GM12878 (cell line): ENCODE measurements at regions not wholly inside any gene's neighbourhood (a gene's known extent, or its start where the extent isn't known, plus 50 kb on each side); places are given as distances from the start of the nearest gene placed in this dataset.
A peak's percentile ranks its signal among the peaks of the same experiment; 100 is the strongest.

ENCODE experiments used
- ATF2 ChIP-seq: IDR thresholded peaks from 2 replicates; pipeline ENCODE4 v1.6.1; 2012; ENCODE audit warnings: low read length, inconsistent platforms
- BCL3 ChIP-seq: IDR thresholded peaks from 2 replicates; pipeline ENCODE4 v1.6.1; 2011; ENCODE audit warnings: borderline replicate concordance, low read depth, mild to moderate bottlenecking, moderate library complexity, low read length; ENCODE audit not compliant: insufficient read depth, poor library complexity, severe bottlenecking
- CEBPB ChIP-seq, 2 experiments: fragments of 150-350 bp in 1 of 2; IDR thresholded peaks; 2 replicates each; pipeline ENCODE4 v1.6.1; 2012 to 2014; ENCODE audit warnings: low read depth in 2 of 2, low read length in 2 of 2, borderline replicate concordance in 1 of 2, inconsistent platforms in 1 of 2
- CREB1 ChIP-seq: IDR thresholded peaks from 2 replicates; pipeline ENCODE4 v1.6.1; 2012; ENCODE audit warnings: low read depth, mild to moderate bottlenecking, inconsistent platforms
- CREM ChIP-seq: IDR thresholded peaks from 2 replicates; pipeline ENCODE4 v1.6.1; 2014; ENCODE audit warnings: antibody characterized with exemption, low read depth
- CUX1 ChIP-seq: IDR thresholded peaks from 2 replicates; pipeline ENCODE4 v1.6.1; 2012; ENCODE audit warnings: improper control_type of control experiment, low read depth, low read length; ENCODE audit not compliant: insufficient replicate concordance
- EED ChIP-seq: sonication (generic); IDR thresholded peaks from 2 replicates; pipeline ENCODE4 v1.6.1; 2016; ENCODE audit warnings: antibody characterized with exemption, low read depth
- EGR1 ChIP-seq, 2 experiments: IDR thresholded peaks; 1 replicate in 1 of 2; 2 replicates in 1 of 2; pipeline ENCODE4 v1.6.1; 2011 to 2012; ENCODE audit warnings: low read depth in 2 of 2, low read length in 2 of 2, borderline replicate concordance in 1 of 2, mild to moderate bottlenecking in 1 of 2, moderate library complexity in 1 of 2
- IKZF2 ChIP-seq, 2 experiments: fragments of 450-650 bp; IDR thresholded peaks; 2 replicates each; pipeline ENCODE4 v1.6.1; 2017; ENCODE audit warnings: mild to moderate bottlenecking in 2 of 2, moderate library complexity in 2 of 2
- KDM1A ChIP-seq: fragments of 200-600 bp; sonication (generic); IDR thresholded peaks from 2 replicates; pipeline ENCODE4 v1.6.1; 2016; ENCODE audit warnings: borderline replicate concordance
- MTA2 ChIP-seq: fragments of 450-650 bp; IDR thresholded peaks from 2 replicates; pipeline ENCODE4 v1.6.1; 2016; ENCODE audit warnings: low read depth, mild to moderate bottlenecking, moderate library complexity
- MXI1 ChIP-seq: fragments of 150-350 bp; IDR thresholded peaks from 2 replicates; pipeline ENCODE4 v1.6.1; 2011; ENCODE audit warnings: low read depth, mild to moderate bottlenecking, inconsistent platforms, low read length, improper control_type of control experiment
- NFYB ChIP-seq: IDR thresholded peaks from 2 replicates; pipeline ENCODE4 v1.6.1; 2011; ENCODE audit warnings: low read depth, mild to moderate bottlenecking, low read length, improper control_type of control experiment, moderate library complexity; ENCODE audit not compliant: insufficient read depth
- RCOR1 ChIP-seq: conservative IDR thresholded peaks from 2 replicates; pipeline ENCODE4 v1.6.1; 2012; ENCODE audit warnings: low read depth, low read length, improper control_type of control experiment
- RELB ChIP-seq: fragments of 450-650 bp; IDR thresholded peaks from 2 replicates; pipeline ENCODE4 v1.6.1; 2017; ENCODE audit warnings: low read depth, mild to moderate bottlenecking, moderate library complexity
- RUNX3 ChIP-seq: IDR thresholded peaks from 2 replicates; pipeline ENCODE4 v1.6.1; 2012; ENCODE audit warnings: low read length, inconsistent platforms
- SKIL ChIP-seq: fragments of 450-650 bp; IDR thresholded peaks from 2 replicates; pipeline ENCODE4 v1.6.1; 2017; ENCODE audit warnings: mild to moderate bottlenecking, low read depth, inconsistent platforms; ENCODE audit not compliant: poor library complexity, severe bottlenecking

GRCh38 chr7:125568799-125569198 lies 639.2 kb upstream of the POT1 start (continued):
- 0 out of 2 replicates have a peak, but pooled peaks have one; percentile 34 for TF ChIP-seq RELB
- no peak for TF ChIP-seq MXI1
- TF ChIP-seq NFYB, result 0 out of 2 replicates have a peak, but pooled peaks have one; percentile 14
- no peak for TF ChIP-seq CUX1
- no peak for TF ChIP-seq CEBPB (IDR thresholded peaks at IDR 0.05; ENCODE audit: borderline replicate concordance in 1 of 2, low read depth in 2 of 2, low read length in 2 of 2)
- peak; percentile 36; the same call in 1 of the 2 replicates for TF ChIP-seq CREM
- peak; percentile 60 to 76; a peak in 3 of 4 replicates for TF ChIP-seq IKZF2 (IDR thresholded peaks at IDR 0.05)
- TF ChIP-seq CREB1, result peak; percentile 45; the same call in 1 of the 2 replicates
- peak; percentile 82 for TF ChIP-seq MTA2
- peak; percentile 75 for TF ChIP-seq ATF2
- TF ChIP-seq BCL3, result peak; percentile 38
- TF ChIP-seq SKIL, result peak; percentile 54
- no peak for TF ChIP-seq KDM1A
- TF ChIP-seq RCOR1, result 0 out of 2 replicates have a peak, but pooled peaks have one; percentile 39
- TF ChIP-seq EGR1 (IDR thresholded peaks at IDR 0.05; ENCODE audit: borderline replicate concordance in 1 of 2, low read depth in 2 of 2, low read length in 2 of 2), result 0 out of 3 replicates have a peak, but pooled peaks of 1 of the 2 experiments have one; percentile 44
- TF ChIP-seq RUNX3, result peak; percentile 90
- peak; percentile 48; the same call in 1 of the 2 replicates for TF ChIP-seq EED
